ENCODE measurements at regions not wholly inside any gene's neighbourhood (a gene's known extent, or its start where the extent isn't known, plus 50 kb on each side); places are given as distances from the start of the nearest gene placed in this dataset.
A peak's percentile ranks its signal among the peaks of the same experiment; 100 is the strongest.

GRCh38 chr6:150791717-150792116 is 73.8 kb upstream of the MTHFD1L start:
- TF ChIP-seq, protein P1, sequence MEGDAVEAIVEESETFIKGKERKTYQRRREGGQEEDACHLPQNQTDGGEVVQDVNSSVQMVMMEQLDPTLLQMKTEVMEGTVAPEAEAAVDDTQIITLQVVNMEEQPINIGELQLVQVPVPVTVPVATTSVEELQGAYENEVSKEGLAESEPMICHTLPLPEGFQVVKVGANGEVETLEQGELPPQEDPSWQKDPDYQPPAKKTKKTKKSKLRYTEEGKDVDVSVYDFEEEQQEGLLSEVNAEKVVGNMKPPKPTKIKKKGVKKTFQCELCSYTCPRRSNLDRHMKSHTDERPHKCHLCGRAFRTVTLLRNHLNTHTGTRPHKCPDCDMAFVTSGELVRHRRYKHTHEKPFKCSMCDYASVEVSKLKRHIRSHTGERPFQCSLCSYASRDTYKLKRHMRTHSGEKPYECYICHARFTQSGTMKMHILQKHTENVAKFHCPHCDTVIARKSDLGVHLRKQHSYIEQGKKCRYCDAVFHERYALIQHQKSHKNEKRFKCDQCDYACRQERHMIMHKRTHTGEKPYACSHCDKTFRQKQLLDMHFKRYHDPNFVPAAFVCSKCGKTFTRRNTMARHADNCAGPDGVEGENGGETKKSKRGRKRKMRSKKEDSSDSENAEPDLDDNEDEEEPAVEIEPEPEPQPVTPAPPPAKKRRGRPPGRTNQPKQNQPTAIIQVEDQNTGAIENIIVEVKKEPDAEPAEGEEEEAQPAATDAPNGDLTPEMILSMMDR (IDR thresholded peaks at IDR 0.05; ENCODE audit: extremely low read depth, missing control alignments), result no peak
- no peak for DNase-seq (ENCODE audit: low spot score)

GRCh38 chr6:150797949-150798348 is 67.6 kb upstream of the MTHFD1L start:
- no peak for DNase-seq (ENCODE audit: low spot score)
- TF ChIP-seq, protein P1 (IDR thresholded peaks at IDR 0.05; ENCODE audit: extremely low read depth, missing control alignments), result no peak

- DNase-seq (ENCODE audit: low spot score), result no peak
- TF ChIP-seq, protein P1 (IDR thresholded peaks at IDR 0.05; ENCODE audit: extremely low read depth, missing control alignments), result no peak
Observed at GRCh38 chr6:150799276-150799805, 66.2 kb upstream of the MTHFD1L start.

- DNase-seq (ENCODE audit: low spot score), result no peak
- TF ChIP-seq, protein P1 (IDR thresholded peaks at IDR 0.05; ENCODE audit: extremely low read depth, missing control alignments), result no peak
Observed at GRCh38 chr6:150800674-150801314, 64.7 kb upstream of the MTHFD1L start.

- TF ChIP-seq, protein P1 (IDR thresholded peaks at IDR 0.05; ENCODE audit: extremely low read depth, missing control alignments), result no peak
- DNase-seq (ENCODE audit: low spot score), result no peak
Observed at GRCh38 chr6:150806790-150807189, 58.7 kb upstream of the MTHFD1L start.

GRCh38 chr6:150813319-150813992 is 52.0 kb upstream of the MTHFD1L start:
- DNase-seq (ENCODE audit: low spot score), result peak; percentile 62
- TF ChIP-seq, protein P1 (IDR thresholded peaks at IDR 0.05; ENCODE audit: extremely low read depth, missing control alignments), result no peak

GRCh38 chr6:150813993-150814359 is 51.5 kb upstream of the MTHFD1L start:
- TF ChIP-seq, protein P1 (IDR thresholded peaks at IDR 0.05; ENCODE audit: extremely low read depth, missing control alignments), result no peak
- DNase-seq (ENCODE audit: low spot score), result peak; percentile 55
